Esophagus mucosa (tissue), 1 donor: ENCODE measurements at regions not wholly inside any gene's neighbourhood (a gene's known extent, or its start where the extent isn't known, plus 50 kb on each side); places are given as distances from the start of the nearest gene placed in this dataset.

Experiments
- ATAC-seq: fragments of 200-7000 bp; cut with Tn5 transposase; one replicate; pipeline ENCODE4 v1.9.1; 2020
- donor health status: DM: yes; HTN: yes; CAD: no.

GRCh38 chr10:131676800-131677421 lies 223.9 kb upstream of the PPP2R2D start:
- ATAC-seq, result no peak

GRCh38 chr10:131677671-131678070 lies 223.1 kb upstream of the PPP2R2D start:
- ATAC-seq, result no peak

GRCh38 chr10:131678171-131678570 lies 222.6 kb upstream of the PPP2R2D start:
- ATAC-seq, result peak; percentile 26

GRCh38 chr10:131678613-131679012 lies 222.2 kb upstream of the PPP2R2D start:
- no peak for ATAC-seq

- no peak for ATAC-seq
Observed at GRCh38 chr10:131679926-131680325, 220.9 kb upstream of the PPP2R2D start.

- no peak for ATAC-seq
Observed at GRCh38 chr10:131681122-131681521, 219.7 kb upstream of the PPP2R2D start.

- no peak for ATAC-seq
Observed at GRCh38 chr10:131681656-131682055, 219.2 kb upstream of the PPP2R2D start.

- ATAC-seq, result no peak
Observed at GRCh38 chr10:131682271-131682962, 218.4 kb upstream of the PPP2R2D start.

- ATAC-seq, result peak; percentile 10
Observed at GRCh38 chr10:131683281-131683861, 217.4 kb upstream of the PPP2R2D start.

- no peak for ATAC-seq
Observed at GRCh38 chr10:131683941-131684340, 216.9 kb upstream of the PPP2R2D start.

GRCh38 chr10:131685007-131685406 lies 215.8 kb upstream of the PPP2R2D start:
- no peak for ATAC-seq

- ATAC-seq, result no peak
Observed at GRCh38 chr10:131685576-131685975, 215.2 kb upstream of the PPP2R2D start.

GRCh38 chr10:131686781-131687420 lies 213.9 kb upstream of the PPP2R2D start:
- ATAC-seq, result no peak

- no peak for ATAC-seq
Observed at GRCh38 chr10:131688304-131688703, 212.5 kb upstream of the PPP2R2D start.

GRCh38 chr10:131689016-131689415 lies 211.8 kb upstream of the PPP2R2D start:
- ATAC-seq, result no peak

- no peak for ATAC-seq
Observed at GRCh38 chr10:131689486-131689885, 211.3 kb upstream of the PPP2R2D start.

GRCh38 chr10:131689954-131690757 lies 210.7 kb upstream of the PPP2R2D start:
- no peak for ATAC-seq

GRCh38 chr10:131690805-131691239 lies 210.0 kb upstream of the PPP2R2D start:
- ATAC-seq, result no peak

GRCh38 chr10:131691481-131692090 lies 209.2 kb upstream of the PPP2R2D start:
- ATAC-seq, result no peak

GRCh38 chr10:131692176-131692575 lies 208.6 kb upstream of the PPP2R2D start:
- no peak for ATAC-seq

GRCh38 chr10:131692686-131693334 lies 208.0 kb upstream of the PPP2R2D start:
- ATAC-seq, result no peak

- no peak for ATAC-seq
Observed at GRCh38 chr10:131693766-131694165, 207.0 kb upstream of the PPP2R2D start.
